Common myeloid progenitor, CD34-positive (primary cell): ENCODE measurements at regions not wholly inside any gene's neighbourhood (a gene's known extent, or its start where the extent isn't known, plus 50 kb on each side); places are given as distances from the start of the nearest gene placed in this dataset.

Experiments
- CTCF ChIA-PET: fragments of 350-600 bp; sonication (Branson Sonifier 250); formaldehyde crosslinking; loops from one replicate; lab custom pipeline; 2021; ENCODE audit warnings: antibody characterized with exemption; lab: Charles Lee
- POLR2A ChIA-PET: fragments of 350-600 bp; sonication (Branson Sonifier 250); formaldehyde crosslinking; loops from one replicate; lab custom pipeline; 2021; ENCODE audit warnings: antibody characterized with exemption; lab: Charles Lee
- DNase-seq, 3 donors: peaks; one replicate each; pipeline versions ENCODE4 v3.0.0 to v3.0.0-alpha.2; 2013
- H3K27ac ChIP-seq, 2 experiments: 1 replicate in 1 of 2; 2 replicates in 1 of 2; pipeline ENCODE4 v1.7.0; 2013; ENCODE audit warnings: inconsistent platforms in 2 of 2, low read length in 2 of 2, mild to moderate bottlenecking in 2 of 2, low read depth in 1 of 2, moderate library complexity in 1 of 2; ENCODE audit not compliant: severe bottlenecking in 2 of 2, insufficient read depth in 1 of 2, poor library complexity in 1 of 2
- H3K27me3 ChIP-seq, 5 experiments: replicated peaks in 2 of 5; 1 replicate in 3 of 5; 2 replicates in 2 of 5; pipeline versions ENCODE4 v1.6.1 to v1.7.0; 2013; ENCODE audit warnings: low read length in 4 of 5, mild to moderate bottlenecking in 2 of 5, moderate library complexity in 2 of 5, inconsistent platforms in 1 of 5; ENCODE audit not compliant: insufficient read depth in 5 of 5, control insufficient read depth in 4 of 5
- H3K36me3 ChIP-seq, 4 experiments: 1 replicate in 2 of 4; 2 replicates in 2 of 4; pipeline versions ENCODE4 v1.6.1 to v1.7.0; 2013; ENCODE audit warnings: low read length in 3 of 4, control low read depth in 1 of 4, mild to moderate bottlenecking in 1 of 4; ENCODE audit not compliant: control insufficient read depth in 4 of 4, insufficient read depth in 4 of 4
- H3K4me1 ChIP-seq, 4 experiments: 1 replicate in 3 of 4; 2 replicates in 1 of 4; pipeline versions ENCODE4 v1.6.1 to v1.7.1; 2013; ENCODE audit warnings: low read length in 3 of 4, mild to moderate bottlenecking in 3 of 4, control low read depth in 1 of 4, inconsistent platforms in 1 of 4, moderate library complexity in 1 of 4; ENCODE audit not compliant: control insufficient read depth in 4 of 4, insufficient read depth in 4 of 4; ENCODE audit errors: control extremely low read depth in 1 of 4
- H3K4me3 ChIP-seq, 7 experiments: 1 replicate in 4 of 7; 2 replicates in 3 of 7; pipeline versions ENCODE4 v1.5.1 to v1.7.0; 2013; ENCODE audit warnings: mild to moderate bottlenecking in 7 of 7, low read length in 6 of 7, moderate library complexity in 6 of 7, inconsistent platforms in 2 of 7, low read depth in 2 of 7, control low read depth in 1 of 7; ENCODE audit not compliant: insufficient read depth in 4 of 7, control insufficient read depth in 1 of 7; ENCODE audit errors: extremely low read depth in 1 of 7
- H3K9me3 ChIP-seq, 5 experiments: 1 replicate in 4 of 5; 2 replicates in 1 of 5; pipeline versions ENCODE4 v1.6.1 to v1.7.1; 2013; ENCODE audit warnings: low read length in 4 of 5, mild to moderate bottlenecking in 2 of 5, inconsistent platforms in 1 of 5, low read depth in 1 of 5, moderate library complexity in 1 of 5; ENCODE audit not compliant: control insufficient read depth in 4 of 5, insufficient read depth in 2 of 5; ENCODE audit errors: control extremely low read depth in 1 of 5
- WGBS: methylation state at CpG from one replicate; pipeline ENCODE4 v1.1.5; 2013; ENCODE audit not compliant: insufficient coverage; 5-methylcytosine and 5-hydroxymethylcytosine counted together

DNA sequence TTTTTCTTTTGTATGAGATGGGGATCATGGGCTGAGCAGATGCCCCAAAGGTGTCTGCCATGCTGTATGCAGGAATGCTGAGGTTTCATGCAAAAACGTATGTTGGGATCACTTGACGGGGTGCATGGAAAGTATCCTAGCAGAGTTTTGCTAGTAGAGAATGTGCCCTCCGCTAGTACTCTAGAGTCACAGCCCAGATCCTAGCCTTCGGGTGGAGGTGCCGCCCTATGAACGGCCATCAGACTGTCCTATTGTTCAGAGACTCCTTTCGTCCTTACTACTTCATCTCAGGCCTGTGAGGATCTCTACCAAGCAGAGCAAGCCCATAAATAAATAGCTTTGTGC is 69.6 kb upstream of the SPATA31E1 start:
- Histone ChIP-seq H3K36me3 (no peaks in the 10 kb centered on the region), H3K9me3 (peaks cover 0 to 7% (median 0%) of the 10 kb centered on the region in 5 experiments), H3K4me1 (peaks cover 0 to 6% (median 0%) of the 10 kb centered on the region in 4 experiments), H3K27ac (no peak overlapping the region), H3K4me3 (no peak overlapping the region), H3K27me3 (peaks cover 0 to 10% (median 2%) of the 10 kb centered on the region in 5 experiments)
- WGBS: 70% methylated on average over 7 of the region's 7 CpGs
- CTCF ChIA-PET: interaction anchor here (0.8 to 2.4 kb wide), 7 partner anchors 18 to 475 kb away, joined by 3 to 14 read pairs (median 3); no protein-coding TSS in a partner anchor
- POLR2A ChIA-PET: no interaction called here
- DNase-seq: no peak

DNA sequence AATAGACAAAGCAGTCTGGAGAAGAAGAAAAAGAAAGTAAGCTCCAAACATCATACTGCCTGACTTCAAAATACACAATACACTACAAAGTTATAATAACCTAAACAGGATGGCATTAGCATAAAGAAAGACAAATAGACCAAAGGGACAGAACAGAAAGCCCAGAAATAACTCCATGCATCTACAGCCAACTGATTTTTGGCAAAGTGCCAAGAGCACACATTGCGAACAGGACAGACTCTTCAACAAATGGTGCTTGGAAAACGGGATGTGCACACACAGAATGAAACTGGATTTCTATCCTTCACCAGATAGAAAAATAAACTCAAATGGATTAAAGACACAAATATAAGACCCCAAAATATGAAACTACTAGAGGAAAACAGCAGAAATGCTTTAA is 66.6 kb upstream of the SPATA31E1 start:
- peaks cover 0 to 4% (median 0%) of the 10 kb centered on the region in 5 experiments for H3K9me3 ChIP-seq
- POLR2A ChIA-PET: no interaction called here
- 100% methylated on average over 1 of the region's 2 CpGs for WGBS
- no peak overlapping the region for H3K27ac ChIP-seq
- H3K36me3 ChIP-seq: no peaks in the 10 kb centered on the region
- H3K27me3 ChIP-seq: peaks cover 0 to 9% (median 0%) of the 10 kb centered on the region in 5 experiments
- H3K4me3 ChIP-seq: no peak overlapping the region
- CTCF ChIA-PET: interaction anchor here (1.4 kb wide), 1 partner anchor 478 kb away, joined by 3 read pairs; no protein-coding TSS in a partner anchor
- H3K4me1 ChIP-seq: peaks cover 0 to 6% (median 0%) of the 10 kb centered on the region in 4 experiments
- DNase-seq: peak in 1 of 3 donors; percentile 10

DNA sequence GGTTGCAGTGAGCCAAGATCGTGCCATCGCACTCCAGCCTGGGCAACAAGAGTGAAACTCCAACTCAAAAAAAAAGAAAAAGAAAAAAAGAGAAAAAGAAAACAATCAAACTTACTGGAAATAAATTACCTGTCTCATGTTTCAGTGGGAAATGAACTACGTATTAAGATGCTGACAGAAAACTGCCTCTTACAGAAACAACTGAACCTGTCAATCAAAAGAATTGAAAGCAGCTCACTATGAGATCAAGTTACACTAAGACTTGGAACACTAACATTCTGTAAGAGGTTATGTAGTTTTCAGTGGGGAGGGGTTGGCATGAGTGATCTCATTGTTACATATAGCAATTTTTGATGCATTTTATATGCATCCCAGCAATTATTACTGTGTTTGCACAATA is 64.4 kb upstream of the SPATA31E1 start:
- POLR2A ChIA-PET: no interaction called here
- 90% methylated on average over 2 of the region's 3 CpGs for WGBS

DNA sequence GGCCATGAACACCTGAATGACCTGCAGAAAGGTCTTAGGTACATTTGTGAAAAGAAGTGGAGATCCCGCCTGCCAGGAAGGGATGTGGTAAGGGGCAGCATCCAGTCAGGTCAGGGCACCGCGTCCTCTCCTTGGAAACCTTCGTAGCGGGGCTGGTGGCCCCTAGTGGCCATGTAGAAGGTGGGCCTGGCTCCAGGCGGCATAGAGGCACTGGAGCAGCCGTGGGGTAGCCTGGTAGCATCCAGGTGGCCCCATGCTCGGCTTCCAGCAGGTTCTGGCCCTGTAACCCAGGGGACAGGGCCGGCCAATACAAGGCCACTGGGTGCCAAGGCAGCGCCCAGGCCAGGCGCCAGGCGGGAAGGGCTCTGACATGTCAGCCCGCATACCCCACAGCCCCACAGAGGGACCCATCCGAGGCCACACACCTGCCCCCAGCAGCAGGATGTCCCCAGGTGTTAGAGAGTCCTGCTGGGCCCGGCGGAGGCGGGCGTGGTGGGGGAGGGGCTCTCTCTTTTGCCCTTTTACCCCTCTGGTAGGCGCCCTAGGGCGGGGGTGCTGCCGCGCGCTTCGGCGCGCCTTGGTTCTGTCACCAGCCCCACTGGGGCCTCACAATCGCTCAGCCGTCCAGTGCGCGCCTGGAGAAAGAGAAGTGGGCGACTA is 58.3 kb upstream of the SPATA31E1 start:
- DNase-seq: no peak
- no peak overlapping the region for H3K27ac ChIP-seq
- H3K27me3 ChIP-seq: peaks cover 0 to 7% (median 2%) of the 10 kb centered on the region in 5 experiments
- H3K9me3 ChIP-seq: peaks cover 0 to 6% (median 0%) of the 10 kb centered on the region in 5 experiments
- WGBS: 94% methylated on average over 27 of the region's 31 CpGs
- CTCF ChIA-PET: interaction anchor here (1.0 kb wide), 1 partner anchor 10 kb away, joined by 3 read pairs; no protein-coding TSS in a partner anchor
- POLR2A ChIA-PET: no interaction called here
- no peak overlapping the region for H3K4me3 ChIP-seq
- H3K36me3 ChIP-seq: no peaks in the 10 kb centered on the region
- H3K4me1 ChIP-seq: no peaks in the 10 kb centered on the region

More for the DNA sequence above, 64.4 kb upstream of the SPATA31E1 start:
- DNase-seq: no peak
- H3K36me3 ChIP-seq: no peaks in the 10 kb centered on the region
- peaks cover 0 to 6% (median 0%) of the 10 kb centered on the region in 5 experiments for H3K9me3 ChIP-seq
- no peak overlapping the region for H3K4me3 ChIP-seq
- H3K4me1 ChIP-seq: no peaks in the 10 kb centered on the region
- peaks cover 0 to 10% (median 0%) of the 10 kb centered on the region in 5 experiments for H3K27me3 ChIP-seq
- H3K27ac ChIP-seq: no peak overlapping the region
- CTCF ChIA-PET: interaction anchor here (1.2 to 1.8 kb wide), 2 partner anchors 93 to 134 kb away, joined by 3 to 5 read pairs; partner anchors contain the start of gene CTSL

DNA sequence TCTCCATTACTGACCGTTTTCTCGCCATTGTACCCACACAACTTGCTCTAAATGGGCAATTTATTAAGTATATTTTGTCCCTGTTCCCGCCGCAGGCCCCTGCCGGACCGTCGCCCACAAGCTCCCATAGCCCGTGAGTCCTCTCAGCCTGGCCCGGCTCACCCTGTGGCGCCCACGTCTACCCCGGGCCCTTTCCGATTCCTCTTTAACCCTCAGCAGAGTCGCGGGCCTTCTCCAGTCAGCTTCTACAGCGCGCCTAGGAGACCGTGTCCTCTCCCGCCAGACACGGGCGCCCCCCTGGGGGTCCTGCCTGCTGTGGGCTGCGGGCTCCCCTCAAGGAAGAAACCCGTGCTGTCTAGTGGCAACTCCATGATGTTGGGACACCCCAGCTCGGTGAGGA is 57.8 kb upstream of the SPATA31E1 start:
- POLR2A ChIA-PET: no interaction called here
- Histone ChIP-seq H3K36me3 (no peaks in the 10 kb centered on the region), H3K9me3 (peaks cover 0 to 6% (median 0%) of the 10 kb centered on the region in 5 experiments), H3K27me3 (peaks cover 0 to 7% (median 2%) of the 10 kb centered on the region in 5 experiments), H3K4me3 (no peak overlapping the region), H3K27ac (no peak overlapping the region), H3K4me1 (no peaks in the 10 kb centered on the region)
- no peak for DNase-seq
- 98% methylated on average over 23 of the region's 24 CpGs for WGBS
- CTCF ChIA-PET: interaction anchor here (1.0 kb wide), 1 partner anchor 9 kb away, joined by 3 read pairs; no protein-coding TSS in a partner anchor

DNA sequence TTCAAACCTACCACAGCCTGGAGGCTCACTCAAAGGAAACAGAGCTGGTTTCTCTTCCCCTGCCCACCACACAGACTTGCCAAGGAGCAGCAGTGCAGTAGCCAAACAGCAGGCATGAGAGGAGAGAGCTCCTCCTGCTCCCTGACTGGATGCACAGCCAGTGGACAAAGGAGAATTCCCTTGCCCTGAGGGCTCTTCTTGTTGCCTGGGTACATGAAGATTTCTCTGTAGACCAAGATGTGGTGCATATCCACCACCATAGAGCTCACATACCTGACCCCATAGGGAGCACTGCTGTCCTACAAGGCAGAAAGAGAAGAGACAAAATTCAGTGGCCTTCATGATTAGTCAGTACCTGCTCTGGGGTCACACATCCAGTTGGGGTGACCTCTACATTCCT is 56.3 kb upstream of the SPATA31E1 start:
- Histone ChIP-seq H3K9me3 (peaks cover 0 to 2% (median 0%) of the 10 kb centered on the region in 5 experiments), H3K4me1 (no peaks in the 10 kb centered on the region), H3K4me3 (no peak overlapping the region), H3K27ac (no peak overlapping the region), H3K27me3 (peaks cover 0 to 5% (median 3%) of the 10 kb centered on the region in 5 experiments), H3K36me3 (no peaks in the 10 kb centered on the region)
- CTCF ChIA-PET: no interaction called here
- DNase-seq: no peak
- POLR2A ChIA-PET: no interaction called here

DNA sequence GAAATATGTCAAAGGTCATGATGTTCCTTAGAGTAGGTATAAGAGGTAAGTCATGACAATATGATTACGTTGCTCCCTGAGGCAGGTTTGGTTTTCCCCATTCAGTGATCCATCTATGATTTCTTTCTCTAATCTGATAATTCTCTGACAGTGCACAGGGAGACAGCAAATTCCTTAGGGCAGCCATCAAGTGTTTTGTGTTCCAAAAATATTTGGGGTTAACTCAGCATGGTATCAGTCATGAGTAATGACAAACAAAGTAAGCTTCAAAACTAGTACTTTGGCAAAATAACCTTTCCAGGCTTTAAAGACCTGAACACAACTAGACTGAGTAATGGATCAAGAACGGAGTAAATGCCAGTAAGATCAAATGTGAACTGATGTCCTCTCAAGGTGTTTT is 55.3 kb upstream of the SPATA31E1 start:
- CTCF ChIA-PET: interaction anchor here (0.6 kb wide), 1 partner anchor 214 kb away, joined by 3 read pairs; no protein-coding TSS in a partner anchor
- H3K27ac ChIP-seq: no peak overlapping the region
- H3K9me3 ChIP-seq: no peaks in the 10 kb centered on the region
- H3K4me3 ChIP-seq: no peak overlapping the region
- peaks cover 0 to 5% (median 2%) of the 10 kb centered on the region in 5 experiments for H3K27me3 ChIP-seq
- no CpG with 5 or more reads among the region's 2 CpGs for WGBS
- POLR2A ChIA-PET: no interaction called here
- no peak for DNase-seq
- H3K36me3 ChIP-seq: no peaks in the 10 kb centered on the region
- no peaks in the 10 kb centered on the region for H3K4me1 ChIP-seq
